ENCODE measurements at regions not wholly inside any gene's neighbourhood (a gene's known extent, or its start where the extent isn't known, plus 50 kb on each side); places are given as distances from the start of the nearest gene placed in this dataset.

DNA sequence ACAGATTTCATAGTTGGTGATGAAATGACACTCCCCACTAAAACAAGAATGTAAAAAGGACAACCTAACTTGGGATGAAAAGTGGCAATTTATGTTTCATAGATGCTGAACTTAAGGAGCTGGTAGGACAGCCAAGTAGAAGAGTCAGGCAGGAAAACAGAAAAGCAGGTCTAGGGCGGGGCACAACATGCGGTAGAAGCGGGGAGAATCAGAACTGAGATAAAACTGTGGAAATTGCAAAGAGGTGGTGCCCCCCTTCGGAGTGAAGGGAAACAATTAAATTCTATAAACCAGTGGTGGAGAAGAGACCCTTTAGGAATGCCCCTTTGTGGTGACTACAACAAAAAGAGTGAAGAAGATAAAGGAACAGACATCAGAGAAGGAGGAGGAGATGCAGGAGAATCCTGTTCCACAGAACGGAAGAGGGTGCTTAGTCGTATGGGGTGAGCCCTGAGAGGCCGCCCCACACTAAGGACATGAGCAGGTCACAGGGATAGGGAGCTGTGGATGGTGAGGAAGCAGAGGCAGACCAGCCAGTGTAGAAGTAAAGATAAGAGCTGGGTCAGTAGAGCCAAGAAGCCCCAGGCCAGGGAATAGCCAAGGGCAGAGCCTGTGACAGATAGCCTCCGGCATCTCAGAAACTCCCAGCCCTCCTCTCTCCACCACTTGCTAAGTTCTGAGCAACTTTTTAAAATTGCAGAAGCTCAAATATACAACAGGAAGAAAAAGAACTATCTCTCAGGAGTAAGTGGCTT, 100.3 kb upstream of the DOCK9 start:
- DNase-seq, result no peak

DNA sequence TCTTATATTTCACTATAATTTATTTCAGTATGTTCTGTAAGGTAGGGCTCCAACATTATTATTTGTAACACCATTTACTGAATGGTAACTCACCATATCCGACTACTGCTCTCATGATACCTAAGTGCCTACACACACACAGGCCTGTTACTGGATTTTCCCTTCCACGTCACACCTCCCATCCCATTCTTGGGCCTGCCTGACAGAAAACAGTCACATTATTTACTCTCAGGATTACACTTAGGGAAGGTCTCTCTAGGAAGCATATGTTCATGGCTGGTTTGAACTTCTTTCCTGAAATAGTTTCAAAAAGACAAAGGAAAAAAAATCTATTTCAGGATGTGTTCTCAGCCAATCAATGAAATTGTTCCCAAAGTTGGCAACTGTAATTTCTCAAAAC, 102.3 kb upstream of the DOCK9 start:
- no peak for DNase-seq

DNA sequence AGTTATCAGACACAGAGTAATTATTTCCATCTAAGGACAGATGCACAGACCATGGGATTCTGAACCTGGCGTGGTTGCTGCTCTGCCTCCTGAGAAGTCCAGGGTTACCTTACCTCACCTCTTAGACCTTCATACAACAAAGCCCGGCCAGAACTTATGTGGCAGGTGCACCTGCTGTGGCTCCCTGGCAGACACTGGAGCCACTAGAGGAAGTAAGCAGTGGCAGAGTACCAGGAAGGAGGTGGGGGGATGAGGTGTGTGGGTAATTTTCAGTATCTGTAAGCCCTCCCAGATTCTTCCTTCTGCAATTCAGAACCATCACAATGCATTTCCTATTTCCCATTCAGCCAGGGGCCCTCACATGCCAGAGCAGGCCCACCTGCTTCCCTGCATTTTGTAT, 106.1 kb upstream of the DOCK9 start:
- DNase-seq, result no peak

DNA sequence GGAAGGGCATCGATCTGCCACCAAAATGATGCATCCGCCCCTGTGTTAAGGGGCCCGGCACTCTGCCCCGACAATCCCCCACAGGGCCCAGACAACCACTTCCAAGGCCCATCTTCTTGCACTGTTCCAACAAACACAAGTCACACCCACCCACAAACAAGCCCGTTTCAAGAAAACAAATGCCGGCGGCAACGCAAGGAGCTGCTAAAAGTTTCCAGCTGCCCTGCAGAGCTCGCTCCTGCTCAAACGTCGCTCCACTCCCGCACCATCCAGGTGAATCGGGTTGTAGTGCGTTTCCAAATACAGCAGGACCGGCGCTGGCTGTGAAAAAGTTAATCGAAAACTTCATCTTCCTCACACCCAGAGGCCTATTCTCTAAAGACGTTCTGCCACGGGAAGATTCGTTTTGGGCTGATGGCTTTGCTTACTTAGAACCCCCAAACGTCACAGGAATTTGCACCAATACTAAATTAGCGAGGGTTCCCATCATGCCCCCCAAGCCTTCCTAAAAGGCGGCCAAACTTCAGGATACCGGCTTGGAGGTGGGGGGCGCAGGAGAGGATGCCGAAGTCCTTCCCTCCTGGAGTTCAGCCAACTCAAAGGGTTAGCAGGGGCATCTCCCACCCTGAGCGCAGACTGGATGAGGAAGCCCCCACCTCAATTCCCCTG, 107.4 kb upstream of the DOCK9 start:
- no peak for DNase-seq

DNA sequence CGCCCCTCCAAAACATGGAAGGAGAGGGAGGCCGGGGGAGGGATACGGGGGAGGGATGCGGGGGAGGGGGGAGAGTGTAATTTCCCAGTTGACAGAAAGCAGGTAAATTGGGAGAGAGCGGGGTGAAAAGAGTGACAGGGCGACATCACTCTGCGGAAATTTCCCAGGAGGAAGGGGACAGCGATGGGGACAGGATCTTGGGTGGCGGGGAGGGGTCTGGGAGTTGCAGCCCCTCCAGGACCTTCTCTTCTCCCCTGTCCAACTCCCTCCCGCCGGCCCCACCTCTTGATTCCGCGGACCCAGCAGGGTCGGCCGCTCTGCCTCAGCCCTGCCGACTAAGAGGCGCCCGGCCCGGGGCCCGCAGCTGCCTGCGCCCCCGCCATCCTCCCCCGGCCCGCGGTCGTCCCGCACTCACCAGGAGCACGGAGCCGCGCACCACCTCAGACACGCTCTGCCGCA, 108.0 kb upstream of the DOCK9 start:
- no peak for DNase-seq

DNA sequence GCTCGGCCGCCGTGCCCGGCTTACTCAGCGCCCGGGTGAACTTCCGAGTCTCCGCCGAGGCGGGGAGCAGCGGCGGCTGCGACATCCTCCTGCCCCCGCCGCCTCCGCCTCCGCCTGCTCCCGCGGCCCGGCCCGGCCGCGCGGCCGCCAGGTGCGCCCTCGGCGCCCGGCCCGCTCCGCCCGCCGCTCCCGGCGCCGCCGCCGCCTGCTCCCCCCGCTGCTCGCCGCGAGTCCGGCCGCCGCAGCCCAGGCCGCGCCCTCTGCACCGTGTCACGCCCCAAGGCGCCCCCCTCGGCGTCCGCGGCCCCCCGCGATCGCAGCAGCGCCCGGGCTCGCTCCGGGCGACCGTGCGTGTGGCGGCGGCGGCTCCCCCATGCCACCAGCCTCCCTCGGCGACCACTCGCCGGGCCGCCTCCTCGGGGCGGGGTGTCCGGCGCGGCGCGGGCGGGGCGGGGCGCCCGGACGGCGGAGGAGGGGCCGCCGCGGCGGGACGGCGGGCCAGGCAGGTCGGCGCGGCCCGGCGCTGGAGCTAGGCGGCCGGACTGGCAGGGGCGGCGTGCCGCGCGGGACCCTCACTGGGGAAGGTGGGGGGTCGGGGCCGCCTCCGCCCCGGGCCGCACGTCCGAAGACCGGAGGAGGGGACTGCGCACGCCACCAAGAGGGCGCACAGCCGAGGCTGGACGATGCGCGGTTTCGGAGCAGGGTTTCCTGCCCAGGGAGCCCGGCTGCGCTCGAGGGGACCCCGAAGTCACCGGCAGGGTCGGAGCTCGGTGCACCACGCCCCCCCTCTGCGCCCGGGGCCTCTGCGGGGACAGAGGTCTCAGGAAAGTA, 108.6 kb upstream of the DOCK9 start:
- peak; percentile 60 to 84 (median 77) for DNase-seq

DNA sequence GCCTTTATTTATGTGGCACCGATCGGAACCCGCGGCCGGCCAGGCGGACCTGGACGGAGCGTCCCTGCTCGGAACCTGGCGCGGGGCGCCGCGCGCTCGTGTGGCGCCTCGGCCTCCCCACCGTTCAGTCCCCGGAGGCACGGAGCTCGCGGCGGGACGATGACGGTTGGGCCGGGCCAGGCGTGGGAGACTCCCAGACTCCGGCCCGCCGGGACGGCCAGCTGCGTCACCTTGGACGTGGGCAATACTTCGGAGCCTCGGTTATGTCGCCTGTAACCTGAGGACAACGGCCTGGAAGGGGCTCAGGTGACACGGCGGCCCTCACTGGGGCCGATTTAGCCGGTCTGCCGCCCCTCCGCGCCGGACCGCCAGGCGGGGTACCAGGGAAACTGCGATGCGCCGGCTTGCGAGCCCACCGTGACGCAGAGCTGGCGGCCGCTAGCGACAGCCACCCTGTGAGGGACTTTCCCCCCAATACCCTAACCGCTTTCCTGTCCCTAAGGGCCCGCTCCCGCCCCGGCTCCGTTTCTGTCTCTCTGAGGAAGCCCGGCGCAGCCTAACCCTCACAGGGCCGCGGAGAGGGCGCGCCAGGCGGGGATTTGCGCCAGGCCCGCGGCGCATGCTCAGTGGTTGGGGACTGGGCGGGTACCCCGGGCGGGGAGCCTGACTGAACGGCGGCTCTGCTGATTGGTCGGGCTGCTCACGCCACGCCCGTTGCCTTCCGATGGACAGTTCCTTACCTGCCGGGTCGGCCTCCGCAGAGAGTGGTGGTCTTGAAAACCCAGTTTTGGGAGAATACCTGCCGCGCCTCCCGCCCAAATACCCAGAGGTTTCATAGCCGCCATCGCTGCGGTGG, 109.5 kb upstream of the DOCK9 start:
- DNase-seq, result peak; percentile 68 to 88 (median 69)

DNA sequence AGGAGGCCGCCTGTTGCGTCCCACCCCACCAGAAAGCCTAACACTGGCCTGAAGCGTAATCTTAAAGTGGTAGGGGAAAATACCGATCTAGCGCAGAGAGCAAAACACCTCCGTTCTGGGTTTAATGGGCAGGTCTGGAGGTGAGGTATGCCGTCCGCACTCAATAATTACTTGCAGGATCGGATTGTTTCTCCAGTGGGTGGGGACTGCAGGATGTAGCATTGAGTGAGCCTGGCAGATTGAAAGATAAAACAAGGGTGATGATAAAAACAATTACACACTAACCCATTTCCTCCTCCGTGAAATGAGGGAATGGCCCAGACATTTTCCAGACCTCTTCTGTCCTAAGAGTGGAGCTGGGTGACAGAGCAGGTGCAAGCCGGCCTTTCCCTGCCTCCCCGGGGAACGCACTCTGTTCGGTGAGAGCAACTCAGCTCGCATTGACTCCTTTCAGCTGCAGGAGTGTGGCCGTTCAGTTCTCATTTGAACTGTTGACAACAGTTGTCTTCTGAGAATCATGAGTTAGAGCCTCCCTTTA, 110.2 kb upstream of the DOCK9 start:
- DNase-seq, result no peak

DNA sequence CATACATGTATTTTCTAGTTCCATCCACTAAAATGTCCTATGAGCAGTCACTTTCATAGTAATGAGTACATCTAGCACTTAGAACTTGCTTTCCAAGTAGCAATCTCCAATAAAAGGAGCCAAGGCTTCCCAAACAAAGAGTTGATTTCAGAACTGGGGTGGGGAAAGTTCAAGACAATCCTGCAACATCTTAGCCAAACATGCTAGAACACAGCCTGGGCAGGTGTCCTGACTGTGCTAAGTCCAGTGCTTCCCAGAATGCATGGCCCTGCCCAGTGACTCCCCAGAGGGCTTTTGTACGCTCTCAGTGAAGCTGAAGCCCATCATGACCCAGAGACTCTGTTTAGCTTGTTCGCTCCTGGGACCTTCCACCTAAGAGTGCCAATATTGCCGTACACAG, 106.7 kb upstream of the UBAC2 start:
- no peak for DNase-seq

DNA sequence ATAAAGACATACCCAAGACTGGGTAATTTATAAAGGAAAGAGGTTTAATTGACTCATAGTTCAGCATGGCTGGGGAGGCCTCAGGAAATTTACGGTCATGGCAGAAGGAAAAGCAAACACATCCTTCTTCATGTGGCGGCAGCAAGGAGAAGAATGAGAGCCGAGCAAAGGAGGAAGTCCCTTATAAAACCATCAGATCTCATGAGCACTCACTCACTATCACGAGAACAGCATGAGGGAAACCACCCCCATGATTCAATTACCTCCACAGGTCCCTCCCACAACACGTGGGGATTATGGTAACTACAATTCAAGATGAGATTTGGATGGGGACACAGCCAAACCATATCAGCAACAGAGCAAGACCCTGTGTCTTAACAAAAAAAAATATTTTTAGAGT, 98.8 kb upstream of the UBAC2 start:
- peak; percentile 26 to 41 (median 27) for DNase-seq

DNA sequence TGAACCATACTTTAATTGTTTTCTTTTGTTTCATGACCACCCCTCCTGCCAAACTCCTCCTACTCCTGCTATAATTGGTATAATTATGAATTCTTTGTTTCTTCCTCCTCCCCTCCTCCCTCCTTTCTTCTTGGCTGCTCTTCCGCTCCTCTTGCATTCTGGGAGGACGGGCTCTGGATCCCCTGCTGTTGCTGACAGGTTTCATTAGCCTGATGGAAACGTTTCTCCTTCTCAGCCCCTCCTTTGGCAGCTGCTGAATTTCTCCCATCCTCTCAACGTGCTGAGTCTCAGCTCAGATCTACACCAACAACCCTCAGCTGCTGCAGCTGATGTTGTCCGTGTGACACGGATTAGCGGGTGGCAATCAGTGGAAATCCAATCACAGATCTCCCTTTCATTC, 97.1 kb upstream of the UBAC2 start:
- DNase-seq, result no peak

DNA sequence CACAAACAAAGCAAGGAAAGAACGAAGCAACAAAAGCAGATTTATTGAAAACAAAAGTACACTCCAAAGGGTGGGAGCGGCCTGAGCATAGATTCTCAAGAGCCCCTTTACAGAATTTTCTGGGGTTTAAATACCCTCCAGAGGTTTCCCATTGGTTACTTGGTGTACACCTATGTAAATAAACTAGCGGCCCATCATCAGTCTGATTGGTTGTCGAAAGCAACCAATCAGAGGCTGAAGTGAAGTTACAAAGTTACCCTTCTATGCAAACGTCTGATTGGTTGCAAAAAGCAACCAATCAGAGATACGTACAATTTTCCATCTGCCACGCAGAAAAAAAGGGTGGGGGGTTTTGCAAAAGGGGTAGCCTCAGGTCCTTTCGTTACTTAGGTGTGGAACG, 96.3 kb upstream of the UBAC2 start:
- no peak for DNase-seq

DNA sequence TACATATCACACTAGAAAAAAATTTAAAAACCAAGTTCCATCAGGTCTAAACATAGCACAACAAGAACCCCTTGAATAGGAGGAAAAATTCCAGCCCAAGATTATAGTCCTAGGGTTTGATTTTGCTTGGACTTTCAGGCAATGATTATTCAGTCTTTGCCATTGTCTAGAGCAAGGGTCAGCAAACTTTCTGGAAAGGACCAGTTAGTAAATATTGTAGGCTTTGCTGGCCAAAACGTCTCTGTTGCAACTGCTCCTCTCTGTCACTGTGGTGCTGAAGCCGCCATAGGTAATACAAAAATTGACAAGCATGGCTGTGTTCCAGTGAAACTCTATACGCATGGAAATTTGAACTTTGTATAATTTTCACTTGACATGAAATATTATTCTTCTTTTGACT, 95.5 kb upstream of the UBAC2 start:
- no peak for DNase-seq

DNA sequence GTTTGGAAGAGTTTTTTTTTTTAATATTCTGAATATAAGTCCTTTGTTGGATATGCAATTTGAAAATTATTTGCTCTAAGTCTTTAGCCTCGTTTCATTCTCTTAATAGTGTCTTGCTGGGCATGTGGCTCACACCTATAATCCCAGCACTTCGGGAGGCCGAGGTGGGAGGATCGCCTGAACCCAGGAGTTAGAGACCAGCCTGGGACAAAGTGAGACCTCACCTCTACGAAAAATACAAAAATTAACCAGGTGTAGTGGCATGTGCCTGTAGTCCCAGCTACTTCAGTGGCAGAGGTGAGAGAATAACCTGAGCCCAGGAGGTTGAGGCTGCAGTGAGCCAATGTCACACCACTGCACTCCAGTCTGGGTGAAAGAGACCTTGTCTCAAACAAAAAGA, 87.3 kb upstream of the UBAC2 start:
- DNase-seq, result no peak

DNA sequence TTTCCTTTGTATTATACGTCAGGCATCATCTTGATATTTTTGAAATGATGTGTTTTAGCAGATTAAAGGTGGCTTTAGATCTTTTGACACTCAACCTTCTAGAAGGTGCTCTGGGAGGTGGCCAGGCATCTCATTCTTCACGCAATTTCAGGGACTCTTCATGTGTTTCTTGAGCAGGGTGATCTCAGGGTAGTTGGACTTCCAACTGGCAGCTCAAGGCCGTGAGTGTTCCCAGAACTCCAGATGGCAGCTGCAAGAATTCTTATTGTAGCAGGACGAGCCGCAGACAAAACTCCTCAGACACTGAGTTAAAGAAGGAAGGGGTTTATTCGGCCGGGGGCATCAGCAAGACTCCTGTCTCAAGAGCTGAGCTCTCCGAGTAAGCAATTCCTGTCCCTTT, 82.5 kb upstream of the UBAC2 start:
- DNase-seq, result no peak

DNA sequence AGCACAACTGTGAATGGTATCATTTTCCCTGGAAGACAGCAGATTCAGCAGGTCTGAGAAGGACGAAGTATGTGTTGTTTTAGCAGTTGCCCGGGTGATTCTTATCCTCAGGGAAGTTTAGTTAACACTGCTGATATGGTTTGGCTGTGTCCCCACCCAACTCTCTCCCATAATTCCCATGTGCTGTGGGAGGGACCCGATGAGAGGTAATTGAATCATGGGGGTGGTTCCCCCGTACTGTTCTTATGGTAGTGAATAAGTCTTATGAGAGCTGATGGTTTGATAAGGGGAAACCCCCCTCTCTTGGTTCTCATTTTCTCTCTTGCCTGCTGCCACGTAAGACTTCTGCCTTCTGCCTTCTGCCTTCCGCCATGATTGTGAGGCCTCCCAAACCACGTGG, 81.0 kb upstream of the UBAC2 start:
- DNase-seq, result peak; percentile 10 to 22 (median 20)

DNA sequence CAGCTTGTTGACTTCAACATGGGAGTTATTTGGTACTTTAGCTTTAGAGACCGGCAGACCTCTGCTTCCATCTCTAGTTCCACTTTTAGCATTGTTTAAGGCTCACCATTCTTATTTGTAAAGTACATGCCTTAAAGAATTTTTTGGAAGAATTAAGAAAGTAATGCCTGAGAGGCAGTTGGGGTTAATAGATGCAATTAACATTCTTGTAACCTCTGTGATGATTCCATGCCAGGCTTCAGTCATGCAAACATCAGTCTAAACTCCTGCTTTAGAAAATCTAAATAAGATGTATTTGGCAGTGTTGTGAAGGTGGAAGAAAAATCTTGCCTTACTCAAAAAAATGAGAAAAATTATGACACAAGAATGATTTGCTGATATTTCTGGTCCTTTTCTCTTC, 79.9 kb upstream of the UBAC2 start:
- no peak for DNase-seq

DNA sequence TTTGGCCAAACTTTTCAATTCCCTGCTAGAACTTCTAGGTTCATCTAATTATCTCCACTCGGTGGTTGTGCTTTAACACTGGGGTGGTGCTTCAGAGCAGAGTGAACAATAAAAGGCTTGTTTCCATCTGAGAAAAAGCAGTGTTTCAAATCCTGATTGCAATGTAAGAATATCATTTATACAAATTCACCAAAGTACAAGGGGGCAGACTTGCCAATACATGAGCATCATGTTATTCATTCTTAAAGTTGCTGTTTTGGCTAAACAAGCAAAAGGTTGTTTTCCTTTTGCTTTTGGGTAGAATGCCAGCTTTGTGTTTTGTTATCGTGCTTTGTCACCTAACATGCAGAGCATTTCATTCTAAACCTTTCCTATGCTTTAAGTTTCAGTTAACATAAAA, 78.5 kb upstream of the UBAC2 start:
- DNase-seq, result no peak

DNA sequence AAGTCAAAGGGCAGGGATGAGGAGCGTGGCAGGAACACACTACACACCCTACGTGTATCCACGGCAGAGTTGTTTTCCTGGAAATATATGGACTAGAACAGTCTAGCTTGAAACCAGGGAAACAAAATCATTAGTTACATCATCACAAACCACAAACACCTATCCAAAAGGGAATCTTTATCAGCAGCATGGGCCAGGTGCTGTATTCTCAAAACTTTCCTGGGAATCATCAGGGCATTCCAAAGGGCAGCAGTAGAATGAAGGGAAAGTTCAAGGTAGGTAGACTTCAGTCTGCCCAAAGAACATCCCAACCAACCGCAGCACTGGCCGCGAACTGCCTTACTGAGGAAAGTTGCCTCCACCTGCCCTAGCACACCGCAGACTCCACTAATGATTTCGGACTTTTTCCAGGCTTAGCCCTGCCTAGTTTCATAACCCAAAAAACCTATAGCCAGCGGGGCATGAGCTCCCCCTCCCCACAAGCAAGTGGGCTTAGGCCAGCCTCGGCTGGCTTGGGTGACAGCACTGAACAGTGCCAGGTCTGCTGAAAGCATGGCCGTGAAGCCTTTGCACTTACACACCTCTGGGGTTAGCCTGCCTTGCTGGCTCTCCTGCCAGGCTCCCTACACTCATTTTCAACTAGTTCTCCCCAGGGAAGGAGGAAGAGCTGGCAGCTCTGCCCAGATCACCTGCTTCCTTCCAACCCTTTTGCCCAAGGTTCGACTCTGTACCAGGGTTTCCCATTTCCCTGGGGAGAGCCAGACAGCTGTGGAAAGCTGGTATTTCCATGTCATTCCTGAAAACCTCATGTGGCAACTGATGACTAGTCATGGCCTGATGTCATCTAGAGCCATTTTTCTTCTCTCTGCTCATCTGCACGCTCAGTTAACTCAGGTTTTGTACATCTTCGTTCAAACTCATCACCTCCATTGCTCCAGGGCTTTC, 77.3 kb upstream of the UBAC2 start:
- no peak for DNase-seq

DNA sequence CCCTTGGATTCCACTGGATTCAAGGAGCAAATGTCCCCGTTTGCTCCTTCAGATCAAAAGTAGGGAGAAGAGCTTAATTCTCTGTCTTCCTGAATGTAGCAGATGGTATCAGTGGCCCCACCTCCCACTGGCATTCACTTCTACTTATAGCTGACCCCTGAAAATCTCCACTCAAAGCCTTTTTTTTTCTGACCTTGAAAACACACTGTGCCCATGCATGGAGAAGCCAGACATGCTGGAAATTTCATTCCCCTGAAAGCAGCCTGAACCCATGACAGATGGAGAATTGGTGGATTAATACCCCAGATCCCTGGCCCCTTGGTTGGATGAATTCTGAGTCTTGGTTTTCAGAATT, 76.6 kb upstream of the UBAC2 start:
- DNase-seq, result no peak

DNA sequence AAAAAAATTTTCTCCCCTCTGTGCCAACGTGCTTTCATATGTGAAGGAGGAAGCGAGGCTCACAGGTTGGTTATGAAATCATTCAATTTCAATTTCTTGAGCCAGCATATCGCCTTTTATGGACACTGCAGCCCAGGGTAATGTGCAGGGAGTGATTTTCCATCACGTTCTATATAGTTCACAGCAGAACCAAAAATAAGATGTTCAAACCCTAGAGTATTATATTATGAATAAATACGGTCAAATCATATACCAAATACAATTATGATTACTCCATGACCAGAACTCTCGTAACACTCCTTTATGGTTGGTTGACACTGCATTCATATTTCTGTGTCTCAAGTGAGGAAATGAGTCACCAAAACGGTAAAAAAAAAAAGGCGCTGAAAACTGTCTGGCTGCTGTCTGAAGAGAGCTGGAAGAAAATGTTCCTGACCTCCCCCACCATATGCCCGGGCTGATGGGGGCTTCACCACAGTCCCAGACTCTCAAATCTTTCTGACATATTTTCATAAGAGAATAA, 75.8 kb upstream of the UBAC2 start:
- DNase-seq, result peak; percentile 16 to 57 (median 45)

Data from suppressor macrophage treated with lipopolysaccharide for 1 hour (primary cell).